ENCODE measurements at regions not wholly inside any gene's neighbourhood (a gene's known extent, or its start where the extent isn't known, plus 50 kb on each side); places are given as distances from the start of the nearest gene placed in this dataset.

DNA sequence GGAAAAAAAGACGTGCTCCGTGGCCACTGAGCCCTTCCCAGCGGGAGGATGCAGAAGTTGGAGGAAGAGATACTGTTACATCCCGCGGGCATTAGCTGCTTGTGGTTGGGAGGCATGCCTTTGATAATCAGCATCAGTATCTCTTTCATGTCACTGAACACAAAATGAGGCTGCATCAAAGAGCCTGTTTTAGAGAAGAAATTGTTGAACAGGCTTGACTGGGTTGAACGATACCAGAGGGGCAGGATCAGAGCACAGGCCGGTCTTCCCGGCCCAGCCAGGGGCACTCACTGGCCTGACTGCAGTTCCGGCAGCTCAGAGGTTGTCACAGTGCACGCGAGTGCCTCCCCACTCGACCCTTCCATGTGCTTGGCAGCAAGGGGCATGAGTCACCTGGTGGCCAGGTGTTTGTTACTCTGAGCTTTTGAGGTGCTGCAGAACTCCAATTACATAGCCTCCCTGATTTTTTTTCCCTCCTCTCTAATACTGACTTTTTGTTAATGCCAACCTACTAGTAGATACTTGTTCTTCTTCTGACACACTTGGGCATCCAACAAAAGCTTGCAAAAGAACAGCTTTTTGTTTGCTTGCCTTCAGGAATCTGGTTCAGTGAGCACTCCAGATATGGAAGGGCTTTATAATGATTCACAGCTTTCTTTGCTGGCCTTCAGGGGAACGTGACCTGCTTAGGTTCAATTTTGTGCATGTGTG is 121.6 kb downstream of the VAPA start:
- no peak for DNase-seq

- DNase-seq: no peak
These were observed 122.7 kb downstream of the VAPA start for GRCh38 chr18:10036479-10036878.

GRCh38 chr18:10037181-10037580 is 123.4 kb downstream of the VAPA start:
- DNase-seq: no peak

GRCh38 chr18:10038268-10038667 is 124.5 kb downstream of the VAPA start:
- no peak for DNase-seq

DNA sequence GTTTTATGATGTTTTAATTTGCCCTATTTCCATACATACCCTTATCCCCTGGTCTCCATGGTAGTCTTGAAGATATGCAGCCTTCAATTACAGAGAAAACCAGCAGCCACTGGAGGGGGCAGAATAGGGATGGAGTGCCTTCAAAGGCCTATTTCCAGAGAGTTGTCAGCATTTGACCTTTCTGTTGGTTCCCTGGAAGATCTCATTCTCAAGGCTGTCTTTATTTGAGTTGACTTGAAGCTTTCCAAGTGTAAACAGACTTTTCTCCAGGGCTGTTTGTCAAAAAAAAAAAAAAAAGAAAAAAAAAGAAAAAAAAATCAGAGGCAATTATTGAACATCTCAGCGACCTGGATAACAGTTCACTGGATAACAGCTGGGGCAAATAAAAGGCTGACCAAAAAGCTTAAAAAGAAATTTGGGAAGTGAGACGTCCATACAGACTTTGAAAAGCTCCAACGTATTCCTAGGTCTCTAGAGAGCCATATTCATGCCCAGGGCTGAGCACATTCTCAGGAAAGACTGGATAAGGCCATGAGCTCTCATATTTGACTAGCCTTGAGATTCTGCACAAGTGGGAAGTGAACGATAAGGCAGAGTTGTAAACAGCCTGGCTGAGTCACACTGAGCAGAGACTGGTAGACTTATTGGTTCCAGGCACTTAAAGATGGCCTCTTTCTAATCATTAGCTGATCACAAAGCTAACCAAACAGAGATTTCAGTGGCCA is 126.6 kb downstream of the VAPA start:
- no peak for DNase-seq

- no peak for DNase-seq
These were observed 127.4 kb downstream of the VAPA start for GRCh38 chr18:10041180-10041579.

- no peak for DNase-seq
These were observed 128.7 kb downstream of the VAPA start for GRCh38 chr18:10042492-10042891.

DNA sequence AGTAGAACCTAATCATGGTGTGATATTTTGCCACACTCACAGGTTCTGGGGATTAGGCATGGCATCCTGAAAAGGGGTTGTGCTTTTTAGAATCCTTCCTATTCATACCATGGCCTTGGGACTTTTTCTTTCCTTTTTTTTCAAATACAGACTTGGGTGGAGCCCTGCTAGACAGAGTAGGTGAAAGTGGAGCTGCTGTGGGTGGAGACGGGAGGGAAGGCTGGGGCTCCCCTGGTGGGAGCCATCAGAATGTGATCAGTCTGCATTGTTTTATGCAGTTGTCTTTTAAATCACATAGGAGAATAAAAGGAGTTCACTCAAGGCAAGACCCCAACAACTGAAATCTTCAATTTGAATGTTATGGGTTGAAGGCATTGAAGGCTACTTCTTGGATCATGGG is 130.2 kb downstream of the VAPA start:
- DNase-seq: no peak

GRCh38 chr18:10045296-10045891 is 131.6 kb downstream of the VAPA start:
- DNase-seq: no peak

GRCh38 chr18:10046178-10046807 is 132.5 kb downstream of the VAPA start:
- no peak for DNase-seq

GRCh38 chr18:10047237-10047636 is 133.4 kb downstream of the VAPA start:
- no peak for DNase-seq

DNA sequence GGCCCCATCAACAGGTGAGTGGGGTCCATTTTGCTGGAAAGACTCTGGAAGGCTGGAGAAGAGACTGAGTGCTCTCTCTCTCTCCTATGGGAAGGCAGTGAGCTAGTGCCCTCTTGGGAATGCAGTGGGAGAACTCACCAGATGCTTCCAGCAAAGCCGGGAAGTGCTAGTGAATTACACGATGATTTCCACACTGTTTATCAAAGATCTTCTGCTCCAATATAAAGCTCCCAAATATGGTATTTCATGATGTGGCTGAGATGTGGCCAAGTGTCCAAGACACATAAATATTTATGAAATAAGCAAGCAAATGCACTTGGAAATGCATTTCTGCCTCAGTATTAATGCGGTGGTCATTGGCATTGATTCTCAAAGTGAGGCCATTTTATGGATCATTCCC is 135.9 kb downstream of the VAPA start:
- DNase-seq: no peak

GRCh38 chr18:10050956-10051355 is 137.1 kb downstream of the VAPA start:
- no peak for DNase-seq

DNA sequence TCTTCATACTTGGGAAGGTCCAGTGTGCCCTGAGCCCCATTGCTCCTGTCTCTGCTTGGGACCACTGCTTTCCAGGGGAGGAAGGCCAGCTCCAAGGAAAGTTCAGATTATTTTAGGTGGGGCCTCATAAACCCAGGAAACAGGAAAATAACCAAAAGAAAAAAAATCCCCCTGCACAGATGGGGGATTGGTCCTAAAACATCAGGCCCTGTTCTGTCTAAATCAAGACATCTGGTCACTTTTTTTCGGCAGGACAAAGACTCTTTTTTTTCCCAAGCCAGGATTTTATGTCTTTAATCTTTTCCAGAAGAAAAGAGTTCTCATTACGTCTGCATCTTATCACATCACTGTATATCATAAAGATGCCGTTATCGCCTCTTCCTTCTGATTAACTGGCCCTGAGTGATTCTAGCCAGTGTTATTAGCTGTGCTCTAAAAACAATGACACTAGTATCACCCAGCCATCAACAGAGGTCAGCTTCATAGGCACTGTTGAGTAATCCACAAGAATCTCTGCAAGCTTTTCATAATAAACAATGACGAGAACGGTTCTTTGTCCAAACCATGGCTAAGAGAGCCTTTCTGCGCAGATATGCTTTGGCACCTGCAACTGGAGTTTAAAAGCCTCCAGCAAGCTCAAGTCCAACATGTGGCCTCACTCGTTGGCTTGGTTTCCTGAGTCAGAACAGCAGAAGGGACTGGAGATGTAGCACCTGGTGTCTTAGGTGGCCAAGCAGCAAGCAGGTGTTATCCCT is 138.2 kb downstream of the VAPA start:
- no peak for DNase-seq

DNA sequence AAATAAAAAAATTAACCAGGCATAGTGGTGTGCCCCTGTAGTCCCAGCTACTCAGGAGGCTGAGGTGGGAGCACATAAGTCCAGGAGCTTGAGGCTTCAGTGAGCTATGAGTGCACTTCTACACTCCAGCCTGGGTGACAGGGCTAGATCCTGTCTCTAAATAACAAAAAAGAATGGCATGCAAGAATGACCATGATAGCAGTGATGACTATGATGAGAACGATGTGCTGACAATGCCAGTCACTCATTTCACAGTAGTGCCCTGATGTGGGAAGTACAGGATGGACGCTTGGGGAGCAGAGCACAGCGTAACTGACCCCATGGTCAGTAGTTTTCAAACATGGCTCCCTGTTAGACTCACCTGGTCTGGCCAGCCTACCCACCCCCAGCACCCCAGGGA is 139.1 kb downstream of the VAPA start:
- no peak for DNase-seq

DNA sequence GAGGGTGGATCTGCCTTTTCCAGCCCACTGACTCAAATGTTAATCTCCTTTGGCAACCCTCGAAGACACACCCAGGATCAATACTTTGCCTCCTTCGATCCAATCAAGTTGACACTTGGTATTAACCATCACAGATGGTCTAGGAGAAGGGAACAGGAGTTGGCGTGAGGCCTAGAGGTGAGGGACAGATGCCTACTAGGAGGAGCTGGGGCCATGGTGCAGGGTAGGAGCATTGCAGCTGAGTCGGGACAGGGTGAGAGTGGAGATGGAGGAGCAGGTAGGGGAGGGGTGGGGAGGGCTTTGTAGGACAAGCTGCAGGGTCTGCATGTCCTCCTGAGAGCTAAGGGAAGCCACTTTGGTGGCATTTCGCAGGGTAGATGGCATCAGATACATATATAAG is 140.0 kb downstream of the VAPA start:
- no peak for DNase-seq

DNA sequence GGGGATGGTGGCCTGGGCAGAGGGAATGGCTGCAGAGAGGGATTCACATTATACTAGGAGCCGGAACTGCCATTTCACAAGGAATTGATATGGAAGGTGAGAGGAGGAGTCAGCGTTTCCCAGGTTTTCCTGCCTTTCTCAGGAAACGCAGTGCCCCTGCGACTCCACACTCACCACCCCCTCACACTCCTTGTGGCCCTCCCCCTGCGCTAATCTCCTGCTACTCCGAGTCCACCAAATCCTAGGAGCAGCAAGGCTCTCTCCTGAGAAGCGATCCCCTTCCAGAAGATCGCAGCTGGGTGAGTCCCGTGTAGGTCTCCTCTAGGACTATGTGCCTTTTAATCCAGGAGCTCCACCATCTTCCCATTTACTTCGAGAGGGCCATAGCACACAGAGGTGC is 140.6 kb downstream of the VAPA start:
- no peak for DNase-seq

DNA sequence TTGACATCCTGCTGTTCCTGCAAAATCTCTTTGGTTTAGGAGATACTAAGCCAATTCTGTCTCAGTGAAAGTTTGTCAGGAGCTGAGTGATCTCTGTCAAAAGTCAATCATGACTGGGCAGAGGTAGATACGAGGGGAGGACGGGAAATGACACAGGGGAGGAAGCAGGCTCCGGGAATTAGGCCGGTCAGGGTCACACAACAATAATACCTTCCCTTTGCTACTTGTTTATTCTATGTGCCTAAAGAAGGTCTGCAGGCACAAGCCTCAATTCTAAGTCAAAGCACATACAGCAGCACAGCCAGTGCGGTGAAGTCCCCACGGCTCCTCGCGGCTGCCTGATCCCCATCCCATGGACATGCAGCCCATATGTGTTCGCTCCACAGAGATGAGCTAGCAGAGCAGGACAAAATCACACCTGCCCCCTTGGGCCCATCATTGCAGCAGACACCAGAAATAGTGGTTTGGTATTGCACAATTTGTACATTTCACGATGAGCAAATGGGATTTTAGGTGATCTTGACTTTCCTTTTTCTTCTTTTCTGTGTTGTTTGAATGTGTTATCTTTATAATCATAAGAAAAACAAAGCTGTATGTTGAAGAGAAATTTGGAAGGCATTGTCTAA is 141.4 kb downstream of the VAPA start:
- no peak for DNase-seq

DNA sequence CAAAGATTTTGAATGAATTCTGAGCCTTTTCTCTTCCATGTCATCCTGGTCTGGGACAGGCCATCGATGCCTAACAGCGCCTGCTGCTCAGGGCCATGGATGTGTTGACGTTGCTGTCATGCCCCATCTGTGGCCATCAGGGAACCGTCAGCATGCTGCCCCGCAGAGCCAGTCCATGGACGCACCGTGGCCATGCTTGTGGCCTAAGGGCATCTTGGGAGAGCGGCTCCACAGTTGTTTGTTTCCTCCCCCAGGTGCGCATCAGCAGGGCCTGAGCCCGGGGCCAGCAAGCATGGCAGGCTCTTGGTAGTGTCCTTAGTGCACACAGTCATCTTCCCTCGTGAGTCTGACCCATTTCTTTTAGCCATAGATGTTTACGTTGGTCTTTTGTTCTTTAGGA is 142.7 kb downstream of the VAPA start:
- no peak for DNase-seq

DNA sequence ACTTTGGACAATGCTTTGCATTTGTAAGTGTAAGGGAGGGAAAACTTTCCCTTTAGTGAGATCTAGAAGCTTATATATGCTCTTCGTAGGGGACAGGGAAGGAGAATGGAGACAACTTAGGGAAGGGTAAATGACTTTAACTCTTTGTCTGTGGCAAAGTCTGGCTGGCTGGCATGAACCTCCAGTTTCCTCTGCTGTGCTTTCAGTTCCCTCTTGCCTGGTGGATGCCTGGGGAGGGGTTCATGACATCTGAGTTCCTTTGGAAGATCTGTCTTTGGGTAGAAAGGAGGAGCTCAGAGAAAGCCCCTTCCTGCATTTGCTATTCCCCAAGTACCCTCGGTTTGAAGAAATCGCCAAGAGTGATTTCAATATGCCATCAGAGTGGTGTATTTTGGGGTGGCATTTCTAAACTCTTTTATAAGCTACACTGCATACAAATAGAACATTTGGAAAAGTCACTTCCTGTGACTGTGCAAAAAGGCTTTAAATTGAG is 143.6 kb downstream of the VAPA start:
- no peak for DNase-seq

GRCh38 chr18:10057894-10058791 is 144.3 kb downstream of the VAPA start:
- DNase-seq: no peak

Measured in hematopoietic multipotent progenitor cell treated with erythropoietin and hydrocortisone succinate and interleukin-3 and kit ligand, for 8 days (in vitro differentiated cells).